NOMO-1 treated with dmso at 0.1 percent for 144 hours (cell line): ENCODE measurements at regions not wholly inside any gene's neighbourhood (a gene's known extent, or its start where the extent isn't known, plus 50 kb on each side); places are given as distances from the start of the nearest gene placed in this dataset.
A peak's percentile ranks its signal among the peaks of the same experiment; 100 is the strongest.

Source experiments
- DNase-seq: peaks from one replicate; lab custom pipeline; 2025; ENCODE audit not compliant: unreplicated experiment; lab: John Stamatoyannopoulos, UW

- no peak for DNase-seq
Measured at GRCh38 chr14:101473795-101474562, 87.3 kb upstream of the DIO3 start.

DNA sequence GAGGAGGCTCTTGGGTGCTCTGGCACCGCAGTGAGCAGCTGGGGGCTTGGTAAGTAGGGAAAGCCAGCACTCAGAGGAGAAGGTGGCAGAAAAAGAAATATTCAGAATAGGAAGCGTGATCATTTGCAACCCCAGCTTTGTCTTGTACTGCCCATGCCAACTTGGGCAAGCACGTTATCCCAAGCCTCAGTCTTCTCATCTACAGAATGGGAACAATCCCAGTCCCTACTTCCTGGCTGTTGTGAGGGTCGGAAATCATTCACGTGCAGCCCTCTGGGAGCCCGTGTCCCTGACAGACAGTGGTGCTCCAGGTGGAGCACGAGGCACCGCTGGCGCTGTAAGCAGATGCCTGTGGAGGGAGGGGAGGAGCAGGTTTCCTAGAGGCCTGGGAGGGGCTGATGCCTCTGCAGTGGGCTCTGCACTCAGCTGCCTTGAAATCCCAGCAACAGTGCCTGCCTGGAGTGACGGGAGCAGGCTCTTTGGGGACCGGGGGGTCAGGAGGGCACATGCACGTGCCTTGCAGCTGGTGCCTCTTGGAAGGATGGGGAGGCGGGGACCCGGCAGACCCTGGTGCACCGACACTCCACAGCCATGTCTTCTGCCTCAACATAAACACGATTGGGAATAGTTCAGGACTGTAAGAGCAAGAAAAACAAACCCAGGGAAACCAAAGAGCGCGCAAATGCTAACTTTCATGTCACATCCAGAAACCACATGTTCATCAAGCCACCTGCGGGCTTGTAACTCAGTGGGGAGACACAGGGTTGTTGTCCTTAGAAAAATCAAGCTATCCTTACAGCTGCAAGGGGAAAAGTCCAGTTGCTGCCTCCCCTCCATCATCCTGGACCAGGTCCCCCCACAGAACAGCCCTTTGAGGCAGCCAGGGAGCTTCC lies 86.5 kb upstream of the DIO3 start:
- no peak for DNase-seq

GRCh38 chr14:101475456-101476257 lies 85.6 kb upstream of the DIO3 start:
- peak; percentile 51 for DNase-seq

GRCh38 chr14:101476258-101476915 lies 84.9 kb upstream of the DIO3 start:
- no peak for DNase-seq

- peak; percentile 84 for DNase-seq
Measured at GRCh38 chr14:101476916-101477553, 84.3 kb upstream of the DIO3 start.

DNA sequence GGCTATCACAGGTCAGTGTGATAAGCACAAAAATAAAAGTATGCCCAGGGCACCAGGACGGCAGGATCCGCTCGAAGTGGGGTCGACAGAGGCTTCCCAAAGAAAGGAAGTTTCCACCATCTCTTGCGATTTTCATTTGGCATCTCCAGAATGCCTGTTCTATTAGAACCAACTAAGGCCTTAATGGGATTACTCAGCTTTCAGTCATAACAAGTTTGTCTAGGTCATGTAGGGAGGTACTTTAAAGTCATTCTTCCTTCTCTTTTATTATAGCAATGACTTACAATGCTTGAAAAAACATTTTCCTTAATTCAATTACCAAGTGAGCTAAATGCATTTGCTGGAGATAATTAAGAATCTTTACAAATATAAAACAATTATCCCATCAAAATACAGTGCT lies 83.6 kb upstream of the DIO3 start:
- DNase-seq: no peak

- no peak for DNase-seq
Measured at GRCh38 chr14:101478096-101478495, 83.2 kb upstream of the DIO3 start.

DNA sequence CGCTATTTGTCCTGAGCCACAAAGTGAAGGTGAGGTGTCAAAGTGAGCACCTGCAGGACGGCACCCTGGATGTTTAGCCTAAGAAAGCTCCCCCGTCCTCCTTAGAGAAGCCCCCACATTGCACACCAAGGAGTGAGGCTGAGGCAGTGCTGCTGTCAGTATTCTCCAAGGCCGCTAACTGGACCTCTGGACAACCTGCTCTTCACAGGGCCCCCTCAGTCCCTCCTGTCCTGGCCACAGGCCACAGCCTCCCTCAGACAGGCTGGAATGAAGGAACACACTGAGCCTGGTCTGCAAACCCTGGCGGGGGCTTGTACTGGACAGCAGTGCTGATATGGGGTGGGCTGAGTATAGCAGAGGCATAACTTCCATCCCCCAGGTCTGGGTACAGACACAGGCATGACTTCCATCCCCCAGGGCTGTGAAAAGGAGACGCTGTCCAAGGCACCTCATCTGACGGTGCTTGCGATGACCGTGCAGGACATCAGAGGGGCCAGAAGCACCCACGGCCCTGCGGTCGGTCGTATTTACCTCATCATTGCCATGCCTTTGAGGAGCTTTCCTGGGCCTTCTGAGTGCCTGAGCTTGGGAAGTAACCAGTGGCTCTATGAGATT lies 82.4 kb upstream of the DIO3 start:
- DNase-seq: no peak

DNA sequence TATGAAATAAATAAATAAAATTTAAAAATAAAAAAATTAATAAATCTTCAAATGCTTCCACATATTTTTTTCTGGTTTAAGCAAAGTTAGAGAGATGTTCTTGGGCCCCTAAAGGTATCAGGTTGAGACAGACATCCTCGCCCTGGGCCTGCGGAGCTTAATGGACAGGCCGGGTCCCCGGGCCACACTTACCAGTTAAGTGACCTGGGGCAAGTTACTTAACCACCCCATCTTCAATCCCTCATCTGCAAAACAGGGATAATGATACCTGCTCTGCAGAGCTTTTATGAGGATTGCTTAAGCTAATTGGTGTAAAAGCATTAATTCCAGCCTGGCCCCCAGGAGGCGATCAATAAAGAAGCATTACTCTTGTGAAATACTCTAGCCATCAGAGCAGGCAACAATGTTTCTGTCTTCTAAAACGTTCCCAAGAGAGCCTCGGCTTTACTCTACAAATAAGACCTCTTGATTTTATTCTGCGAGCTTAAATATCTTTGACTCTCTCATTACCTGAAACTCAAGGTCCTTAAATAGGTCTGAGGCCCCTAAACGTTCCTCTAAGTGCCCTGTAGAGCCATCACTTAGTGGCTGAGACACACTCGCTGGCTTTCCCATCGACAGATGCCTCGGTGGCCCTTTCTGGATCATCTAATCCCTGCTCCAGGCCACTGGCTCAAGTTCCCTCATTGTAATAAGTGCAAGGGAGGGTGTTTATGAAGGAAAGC lies 81.1 kb upstream of the DIO3 start:
- DNase-seq: no peak

- DNase-seq: no peak
Measured at GRCh38 chr14:101480747-101481530, 80.4 kb upstream of the DIO3 start.

GRCh38 chr14:101481557-101481956 lies 79.7 kb upstream of the DIO3 start:
- DNase-seq: no peak

DNA sequence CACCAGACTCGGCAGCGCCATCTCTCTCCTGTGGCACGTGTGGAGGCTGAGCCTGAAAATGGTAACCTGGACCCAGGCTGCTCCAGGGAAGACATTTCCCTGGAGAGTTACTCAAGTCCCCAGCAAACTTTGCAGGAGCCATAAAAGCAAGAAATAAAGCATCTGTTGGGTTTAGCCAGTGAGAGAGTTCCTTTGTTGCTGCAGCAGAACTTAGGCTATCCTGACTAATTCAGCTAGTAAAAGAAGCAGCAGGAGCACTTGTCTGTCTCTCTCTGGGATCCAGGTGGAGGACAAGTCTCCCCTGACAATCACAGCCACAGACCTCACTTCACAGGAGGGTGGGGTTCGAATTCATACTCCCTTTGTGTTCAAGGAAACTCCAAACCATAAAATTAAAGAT lies 79.2 kb upstream of the DIO3 start:
- no peak for DNase-seq

DNA sequence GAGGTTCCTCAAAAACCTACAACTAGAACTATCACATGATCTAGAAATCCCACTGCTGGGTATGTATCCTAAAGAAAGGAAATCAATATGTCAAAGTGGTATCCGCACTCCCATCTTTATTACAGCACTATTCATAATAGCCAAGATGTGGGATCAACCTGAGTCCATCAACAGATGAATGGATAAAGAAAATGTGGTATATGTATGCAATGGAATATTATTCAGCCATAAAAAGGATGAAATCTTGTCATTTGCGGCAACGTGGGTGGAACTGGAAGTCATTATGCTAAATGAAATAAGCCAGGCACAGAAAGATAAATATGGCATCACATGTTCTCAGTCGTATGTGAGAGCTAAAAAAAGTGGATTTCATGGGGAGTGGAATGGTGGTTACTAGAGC lies 77.5 kb upstream of the DIO3 start:
- DNase-seq: no peak

- no peak for DNase-seq
Measured at GRCh38 chr14:101489092-101489760, 72.1 kb upstream of the DIO3 start.

DNA sequence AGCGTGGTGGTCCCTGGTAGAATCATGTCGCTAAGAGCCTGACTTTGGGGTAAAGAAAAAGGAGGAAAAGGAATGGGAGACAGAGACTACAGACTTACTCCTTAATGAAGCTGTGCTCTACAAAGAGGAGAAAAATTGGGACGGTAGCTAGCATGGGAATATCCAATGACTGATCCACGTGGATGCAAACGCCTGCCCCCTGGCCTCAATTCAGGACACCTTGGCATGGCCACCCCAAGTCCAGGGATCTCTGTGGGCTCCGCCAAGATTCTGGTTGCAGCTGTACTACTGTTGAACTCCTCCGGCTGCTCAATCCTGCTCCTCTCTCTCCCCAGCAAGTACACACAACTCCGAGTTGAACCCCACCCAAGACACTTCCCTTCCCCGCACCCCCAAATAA lies 70.5 kb upstream of the DIO3 start:
- DNase-seq: no peak

- no peak for DNase-seq
Measured at GRCh38 chr14:101491841-101492240, 69.5 kb upstream of the DIO3 start.

DNA sequence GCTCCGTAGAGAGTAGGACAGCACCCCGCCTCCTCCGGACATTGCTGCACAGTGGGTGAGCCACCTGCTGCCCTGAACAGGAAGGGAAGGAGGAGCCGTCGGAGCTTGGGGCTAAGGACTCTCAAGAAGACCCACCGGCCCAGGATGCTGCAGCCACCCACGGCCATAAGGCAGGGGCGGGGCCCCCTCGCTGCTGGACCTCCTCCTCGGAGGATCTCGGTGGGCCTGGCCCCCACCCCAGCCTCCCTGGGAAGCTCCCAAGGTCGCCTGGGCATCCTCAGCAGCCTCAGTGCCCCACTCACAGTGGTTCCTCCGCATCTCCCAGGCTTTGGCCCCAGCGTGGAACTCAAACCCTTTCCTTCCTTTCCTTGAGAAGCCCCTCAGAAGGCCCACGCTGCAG lies 68.6 kb upstream of the DIO3 start:
- no peak for DNase-seq

DNA sequence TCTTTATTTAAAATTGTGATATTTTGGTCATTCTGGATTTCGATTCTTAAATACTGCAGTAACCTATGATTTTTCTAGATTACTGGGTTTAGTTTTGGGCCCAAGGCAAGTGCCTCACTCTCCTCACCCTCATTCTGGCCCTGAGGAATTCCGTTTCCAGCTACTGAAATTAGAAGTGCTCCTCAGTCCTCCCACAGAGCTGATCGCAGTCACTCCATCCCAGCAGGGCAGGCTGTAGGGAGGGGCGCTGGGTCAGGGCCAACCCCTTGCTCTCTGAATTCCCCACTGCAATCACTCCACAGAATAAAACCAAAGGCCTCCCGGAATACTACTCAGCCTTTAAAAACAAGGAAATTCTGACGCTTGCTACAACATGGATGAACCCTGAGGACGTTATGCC lies 66.5 kb upstream of the DIO3 start:
- no peak for DNase-seq
